GM10248 (cell line): ENCODE measurements at regions not wholly inside any gene's neighbourhood (a gene's known extent, or its start where the extent isn't known, plus 50 kb on each side); places are given as distances from the start of the nearest gene placed in this dataset.

ENCODE experiments used
- CTCF ChIA-PET: fragments of 300-600 bp; sonication (Branson Sonifier 250); formaldehyde crosslinking; extraction: SDS; loops from one replicate; lab custom pipeline; 2021; ENCODE audit warnings: antibody characterized with exemption; lab: Yijun Ruan, JAX
- POLR2A ChIA-PET: fragments of 350-650 bp; sonication (Branson Sonifier 250); formaldehyde crosslinking; extraction: SDS; loops from one replicate; lab custom pipeline; 2020; ENCODE audit warnings: antibody characterized with exemption; lab: Yijun Ruan, JAX
- DNase-seq: peaks from one replicate; pipeline ENCODE4 v3.0.0; 2012; ENCODE audit errors: extremely low spot score
- TF ChIP-seq, protein P1 (sequence below): IDR thresholded peaks from 2 replicates; pipeline ENCODE4 v1.5.1; 2012; ENCODE audit warnings: mild to moderate bottlenecking, low read depth; ENCODE audit errors: extremely low read depth, missing control alignments, control extremely low read depth

DNA sequence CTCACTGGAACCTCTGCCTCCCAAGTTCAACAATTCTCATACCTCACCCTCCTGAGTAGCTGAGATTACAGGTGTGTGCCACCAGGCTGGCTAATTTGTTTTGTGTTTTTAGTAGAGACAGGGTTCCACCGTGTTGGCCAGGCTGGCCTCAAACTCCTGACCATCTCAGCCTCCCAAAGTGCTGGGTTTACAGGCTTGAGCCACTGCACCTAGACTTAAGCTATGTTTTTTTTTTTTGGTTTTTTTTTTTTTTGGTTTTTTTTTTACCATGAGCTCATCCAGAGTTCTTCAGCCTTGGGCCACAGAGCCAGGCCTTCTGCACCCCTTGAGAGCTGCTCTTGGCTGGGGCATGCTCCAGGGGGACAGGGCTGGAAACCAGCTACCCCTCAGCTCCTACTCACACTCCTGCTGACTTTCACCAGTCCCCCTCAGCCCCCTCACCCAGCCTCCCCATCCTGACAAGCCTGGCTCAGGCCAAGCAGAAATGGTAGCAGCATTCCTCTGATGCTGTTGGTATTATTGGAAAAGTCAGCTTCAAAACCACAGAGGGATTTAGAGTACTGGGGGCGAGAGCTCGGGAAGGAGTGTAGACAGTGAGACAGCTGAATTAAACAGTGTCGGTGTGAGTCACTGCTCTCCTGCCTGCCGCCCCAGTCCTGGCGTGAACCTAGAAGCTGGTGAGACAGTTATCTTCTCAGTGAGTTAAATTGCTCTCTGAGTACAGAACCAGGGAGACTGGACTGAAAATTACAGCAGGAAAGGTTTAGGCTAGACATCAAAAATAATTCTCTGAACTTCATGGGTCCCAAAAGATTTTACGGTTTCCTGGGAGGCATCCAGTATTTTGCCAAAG, 63.7 kb downstream of the NAV1 start:
- ChIA-PET CTCF (interaction anchor here (1.1 to 1.5 kb wide), 2 partner anchors 20 to 154 kb away, joined by 3 to 4 read pairs; no protein-coding TSS in a partner anchor), POLR2A (no interaction called here)
- TF ChIP-seq, protein P1, sequence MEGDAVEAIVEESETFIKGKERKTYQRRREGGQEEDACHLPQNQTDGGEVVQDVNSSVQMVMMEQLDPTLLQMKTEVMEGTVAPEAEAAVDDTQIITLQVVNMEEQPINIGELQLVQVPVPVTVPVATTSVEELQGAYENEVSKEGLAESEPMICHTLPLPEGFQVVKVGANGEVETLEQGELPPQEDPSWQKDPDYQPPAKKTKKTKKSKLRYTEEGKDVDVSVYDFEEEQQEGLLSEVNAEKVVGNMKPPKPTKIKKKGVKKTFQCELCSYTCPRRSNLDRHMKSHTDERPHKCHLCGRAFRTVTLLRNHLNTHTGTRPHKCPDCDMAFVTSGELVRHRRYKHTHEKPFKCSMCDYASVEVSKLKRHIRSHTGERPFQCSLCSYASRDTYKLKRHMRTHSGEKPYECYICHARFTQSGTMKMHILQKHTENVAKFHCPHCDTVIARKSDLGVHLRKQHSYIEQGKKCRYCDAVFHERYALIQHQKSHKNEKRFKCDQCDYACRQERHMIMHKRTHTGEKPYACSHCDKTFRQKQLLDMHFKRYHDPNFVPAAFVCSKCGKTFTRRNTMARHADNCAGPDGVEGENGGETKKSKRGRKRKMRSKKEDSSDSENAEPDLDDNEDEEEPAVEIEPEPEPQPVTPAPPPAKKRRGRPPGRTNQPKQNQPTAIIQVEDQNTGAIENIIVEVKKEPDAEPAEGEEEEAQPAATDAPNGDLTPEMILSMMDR = no peak
- no peak for DNase-seq

DNA sequence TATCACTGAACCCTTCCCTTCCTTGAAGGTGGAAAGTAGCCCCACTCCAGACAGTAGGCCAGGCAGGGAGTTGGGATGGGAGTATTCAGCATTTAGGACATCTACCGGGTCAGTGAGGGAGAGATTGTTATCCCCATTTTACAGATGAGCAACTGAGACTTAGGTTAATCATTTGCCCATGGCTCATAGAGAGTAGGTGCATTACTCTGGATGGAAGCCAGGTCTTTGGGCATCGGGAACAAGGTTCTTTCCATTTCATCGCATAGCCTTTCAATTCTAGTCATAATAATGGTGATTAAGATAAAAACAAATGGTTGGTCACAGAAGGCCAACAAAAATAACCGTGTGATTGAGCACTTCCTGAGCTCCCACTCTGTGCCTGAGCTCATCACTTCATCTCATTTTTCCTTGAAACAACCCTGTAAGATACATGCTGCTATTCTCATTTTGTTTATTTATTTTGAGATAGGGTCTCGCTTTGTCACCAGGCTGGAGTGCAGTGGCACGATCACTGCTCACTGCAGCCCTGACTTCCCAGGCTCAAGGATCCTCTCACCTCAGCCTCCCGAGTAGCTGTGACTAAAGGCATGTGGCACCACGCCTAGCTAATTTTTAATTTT, 64.8 kb downstream of the NAV1 start:
- no peak for DNase-seq
- ChIA-PET CTCF (interaction anchor here (1.5 kb wide), 1 partner anchor 156 kb away, joined by 4 read pairs; no protein-coding TSS in a partner anchor), POLR2A (no interaction called here)
- TF ChIP-seq, protein P1 = no peak

DNA sequence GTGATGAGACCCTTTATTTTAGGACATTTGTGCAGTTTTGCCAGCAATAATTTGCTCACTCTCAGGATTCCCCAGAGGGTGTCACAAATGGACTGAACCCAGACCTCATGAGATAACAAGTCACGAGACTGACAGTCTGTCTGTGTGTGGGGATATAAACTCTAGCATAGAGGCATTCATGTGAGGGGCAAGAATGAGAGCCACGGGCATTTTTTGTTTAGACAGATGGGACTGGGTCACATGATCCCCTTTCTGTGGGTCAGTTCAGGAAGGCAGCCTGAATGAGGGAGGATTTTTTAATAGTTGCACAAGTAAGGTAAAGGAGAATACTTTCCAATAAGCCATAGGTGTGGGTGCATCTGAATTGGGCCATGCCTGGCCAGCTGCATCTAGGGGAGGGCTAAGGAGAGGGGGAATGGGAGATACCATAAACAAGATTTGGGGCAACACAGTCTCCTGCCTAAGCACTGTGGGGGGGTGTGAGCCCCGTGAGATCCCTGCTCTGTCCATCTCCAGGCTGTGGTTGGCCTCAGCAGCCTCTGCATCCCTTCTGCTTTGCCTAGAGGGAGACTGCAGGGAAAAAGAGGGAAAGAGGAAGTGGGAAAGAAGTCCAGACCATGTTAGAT, 66.6 kb downstream of the NAV1 start:
- TF ChIP-seq, protein P1 = no peak
- ChIA-PET POLR2A (no interaction called here), CTCF (no interaction called here)
- no peak for DNase-seq

DNA sequence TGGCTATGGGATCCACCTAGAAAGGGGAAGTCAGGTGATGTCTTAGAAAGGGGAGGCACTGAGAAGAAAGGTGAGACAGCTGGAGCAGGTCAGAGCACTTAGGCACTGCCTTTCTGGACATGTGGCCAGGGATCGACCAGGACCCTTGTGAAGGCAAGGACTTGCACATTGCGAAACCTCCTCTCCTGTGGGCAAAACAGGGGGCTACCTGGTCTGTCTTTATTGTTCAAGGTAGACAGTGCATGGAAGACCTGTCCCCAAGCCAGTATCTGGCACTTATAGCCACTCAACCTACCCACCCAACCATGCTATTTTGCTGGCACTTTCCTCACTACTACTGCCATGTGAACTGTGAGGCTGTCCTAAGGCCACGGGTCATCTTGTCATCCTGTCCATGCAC, 67.2 kb downstream of the NAV1 start:
- ChIA-PET POLR2A (no interaction called here), CTCF (no interaction called here)
- no peak for DNase-seq
- TF ChIP-seq, protein P1 = no peak

DNA sequence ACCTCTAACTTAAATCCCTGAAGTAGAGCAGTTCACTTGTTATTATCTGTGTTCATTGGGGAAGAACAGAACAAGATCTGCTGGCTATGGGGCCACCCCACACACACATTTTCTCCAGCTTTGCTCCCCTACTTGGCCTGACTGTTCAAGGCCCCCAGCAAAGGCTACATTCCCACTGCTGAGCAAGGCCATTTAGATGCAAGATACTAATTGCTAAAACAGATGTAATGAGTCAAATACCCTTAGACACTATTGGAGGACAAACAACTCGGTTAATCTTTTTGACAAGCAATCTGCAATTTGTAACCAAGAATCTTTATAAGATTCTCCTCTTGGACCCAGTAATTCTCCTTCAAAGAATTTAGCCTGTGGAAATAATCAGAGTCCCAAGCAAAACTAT, 67.7 kb downstream of the NAV1 start:
- no peak for DNase-seq
- TF ChIP-seq, protein P1 = no peak
- ChIA-PET CTCF (no interaction called here), POLR2A (no interaction called here)

DNA sequence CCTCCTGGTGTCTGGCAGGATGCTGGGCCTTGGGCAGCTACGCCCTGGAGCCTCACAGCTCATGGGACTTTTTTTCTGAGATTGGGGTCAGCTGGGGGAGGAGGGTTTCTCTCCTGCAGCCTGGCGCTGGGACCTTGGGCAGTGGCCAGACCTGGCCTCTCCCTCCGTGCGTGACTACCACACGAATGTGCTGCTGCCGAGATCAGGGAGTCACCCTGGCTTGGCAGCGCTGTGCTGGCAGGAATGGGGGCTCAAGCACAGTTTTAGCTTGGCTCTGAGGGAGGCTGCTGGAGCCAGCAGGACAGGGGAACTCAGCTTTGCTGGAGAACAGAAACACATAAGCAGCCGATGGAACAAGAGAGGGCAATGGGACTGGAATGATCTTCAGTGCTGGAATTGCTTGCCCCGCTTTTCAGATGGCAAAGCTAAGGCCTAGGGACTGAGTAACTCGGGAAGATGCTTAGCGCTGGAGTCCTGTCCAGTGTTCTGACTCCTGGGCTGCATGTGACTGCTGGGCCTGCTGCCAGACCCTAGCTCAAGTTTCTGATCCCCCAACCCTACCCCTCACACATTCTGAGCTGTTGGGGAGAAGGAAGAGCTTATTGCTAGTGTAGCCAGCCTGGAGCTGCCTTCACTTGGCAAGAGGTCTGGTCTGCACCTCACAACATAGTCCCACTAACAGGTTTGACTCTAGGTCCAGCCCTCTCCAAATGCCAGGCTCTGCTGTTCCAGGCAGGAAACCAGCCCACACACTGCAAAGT, 69.9 kb downstream of the NAV1 start:
- no peak for DNase-seq
- TF ChIP-seq, protein P1 = no peak
- POLR2A ChIA-PET = no interaction called here
- CTCF ChIA-PET = interaction anchor here (1.4 to 2.2 kb wide), 5 partner anchors 11 to 186 kb away, joined by 3 to 6 read pairs (median 5); no protein-coding TSS in a partner anchor
